ENCODE measurements at regions not wholly inside any gene's neighbourhood (a gene's known extent, or its start where the extent isn't known, plus 50 kb on each side); places are given as distances from the start of the nearest gene placed in this dataset.

DNA sequence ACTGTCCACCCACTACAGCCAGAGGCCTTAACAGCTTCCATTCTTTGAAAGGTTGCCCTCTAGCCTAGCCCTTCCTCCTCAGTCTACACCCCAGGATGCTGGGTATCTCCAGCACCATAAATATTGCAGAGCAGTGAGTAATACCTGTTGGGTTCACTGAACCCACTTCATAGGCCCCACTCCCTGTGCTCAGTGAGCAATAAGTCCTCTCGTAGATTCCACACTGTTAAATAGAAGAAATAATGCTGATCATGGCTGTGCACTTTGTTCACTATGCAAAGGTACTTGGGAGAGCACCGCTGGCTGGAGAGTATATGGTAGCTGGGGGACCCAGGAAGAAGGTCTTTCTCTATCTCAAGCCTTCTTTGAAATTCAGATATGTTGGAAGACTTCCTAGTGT, 87.3 kb downstream of the RSPH3 start:
- no TSS peak for BruUV-seq (replicated peaks)
- no peaks in the 10 kb centered on the region for H3K79me1 ChIP-seq (ENCODE audit: low read depth in 1 of 2, low read length in 2 of 2)
- H3K4ac ChIP-seq (ENCODE audit: low read depth, low read length) = no peak overlapping the region
- no peak overlapping the region for H3K23ac ChIP-seq (ENCODE audit: low read depth, low read length)
- DNase-seq = no peak
- CTCF ChIA-PET = no interaction called here
- no peaks in the 10 kb centered on the region for H3K36me3 ChIP-seq (ENCODE audit: control insufficient read depth, insufficient read depth, low read length)
- peaks cover 2% of the 10 kb centered on the region; the same call in 1 of the 2 replicates for H3K4me1 ChIP-seq (ENCODE audit: control insufficient read depth, insufficient read depth, low read length)
- H4K20me1 ChIP-seq (ENCODE audit: insufficient read depth, low read length) = no peaks in the 10 kb centered on the region
- no peak overlapping the region for H2BK15ac ChIP-seq (ENCODE audit: low read depth, low read length)
- H4K5ac ChIP-seq (ENCODE audit: low read depth, low read length) = no peak overlapping the region
- no peaks in the 10 kb centered on the region; the same call in 1 of the 2 replicates for H3K9me1 ChIP-seq (ENCODE audit: insufficient read depth, low read length)
- no peak overlapping the region for H3K9ac ChIP-seq (ENCODE audit: low read depth, low read length)
- H3K9me3 ChIP-seq (ENCODE audit: control insufficient read depth, insufficient read depth, low read length) = no peaks in the 10 kb centered on the region
- H3K56ac ChIP-seq (ENCODE audit: extremely low read depth, insufficient read depth, low read length) = no peak overlapping the region
- no peak overlapping the region for H3K4me3 ChIP-seq (ENCODE audit: insufficient read depth, low read depth, low read length)
- no peak overlapping the region for H4K91ac ChIP-seq (ENCODE audit: insufficient read depth, low read depth, low read length)
- H3K27me3 ChIP-seq (ENCODE audit: control insufficient read depth, insufficient read depth, low read length) = no peaks in the 10 kb centered on the region; the same call in 1 of the 2 replicates
- H2AK5ac ChIP-seq (ENCODE audit: low read depth, low read length) = no peak overlapping the region
- no peak overlapping the region for H2BK120ac ChIP-seq (ENCODE audit: low read depth, low read length)
- intact Hi-C loops (cut with micrococcal nuclease) (no loop called here), in situ Hi-C loops (cut with MboI; ENCODE audit: low sequenced_read_pairs) (no loop called here), dilution Hi-C loops (cut with HindIII; ENCODE audit: low sequenced_read_pairs, unreplicated experiment) (no loop called here)
- H3K4me2 ChIP-seq (ENCODE audit: low read depth, low read length) = no peak overlapping the region
- no peak overlapping the region for H2BK5ac ChIP-seq (ENCODE audit: low read depth, low read length, poor library complexity, severe bottlenecking)
- no peak overlapping the region for H2BK20ac ChIP-seq (ENCODE audit: low read depth, low read length)
- H3K27ac ChIP-seq (ENCODE audit: insufficient read depth, low read length) = no peak overlapping the region
- no peak for ATAC-seq (ENCODE audit: low read depth)
- POLR2A ChIA-PET (ENCODE audit: unreplicated experiment) = no interaction called here
- H4K8ac ChIP-seq (ENCODE audit: low read depth in 2 of 2, low read length in 2 of 2) = no peak overlapping the region
- no peak overlapping the region for H3K14ac ChIP-seq (replicated peaks; ENCODE audit: low read depth, low read length)
- H3K18ac ChIP-seq (ENCODE audit: low read depth, low read length) = no peak overlapping the region
- no peak overlapping the region for H2AFZ ChIP-seq (replicated peaks; ENCODE audit: low read length, poor library complexity)
- no peak overlapping the region for H2AK9ac ChIP-seq (replicated peaks; ENCODE audit: low read depth, low read length, poor library complexity)
- TF ChIP-seq, protein P1, sequence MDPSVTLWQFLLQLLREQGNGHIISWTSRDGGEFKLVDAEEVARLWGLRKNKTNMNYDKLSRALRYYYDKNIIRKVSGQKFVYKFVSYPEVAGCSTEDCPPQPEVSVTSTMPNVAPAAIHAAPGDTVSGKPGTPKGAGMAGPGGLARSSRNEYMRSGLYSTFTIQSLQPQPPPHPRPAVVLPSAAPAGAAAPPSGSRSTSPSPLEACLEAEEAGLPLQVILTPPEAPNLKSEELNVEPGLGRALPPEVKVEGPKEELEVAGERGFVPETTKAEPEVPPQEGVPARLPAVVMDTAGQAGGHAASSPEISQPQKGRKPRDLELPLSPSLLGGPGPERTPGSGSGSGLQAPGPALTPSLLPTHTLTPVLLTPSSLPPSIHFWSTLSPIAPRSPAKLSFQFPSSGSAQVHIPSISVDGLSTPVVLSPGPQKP (IDR thresholded peaks at IDR 0.05; ENCODE audit: borderline replicate concordance, low read depth, low read length) = no peak
- no peak for TF ChIP-seq MXI1 (IDR thresholded peaks at IDR 0.05; ENCODE audit: borderline replicate concordance, low read depth, low read length)
- WGBS, 2 experiments (ENCODE audit: extremely low coverage in 2 of 2, insufficient read length in 1 of 2) = no CpG with 5 or more reads among the region's 2 CpGs
